ENCODE measurements at regions not wholly inside any gene's neighbourhood (a gene's known extent, or its start where the extent isn't known, plus 50 kb on each side); places are given as distances from the start of the nearest gene placed in this dataset.

DNA sequence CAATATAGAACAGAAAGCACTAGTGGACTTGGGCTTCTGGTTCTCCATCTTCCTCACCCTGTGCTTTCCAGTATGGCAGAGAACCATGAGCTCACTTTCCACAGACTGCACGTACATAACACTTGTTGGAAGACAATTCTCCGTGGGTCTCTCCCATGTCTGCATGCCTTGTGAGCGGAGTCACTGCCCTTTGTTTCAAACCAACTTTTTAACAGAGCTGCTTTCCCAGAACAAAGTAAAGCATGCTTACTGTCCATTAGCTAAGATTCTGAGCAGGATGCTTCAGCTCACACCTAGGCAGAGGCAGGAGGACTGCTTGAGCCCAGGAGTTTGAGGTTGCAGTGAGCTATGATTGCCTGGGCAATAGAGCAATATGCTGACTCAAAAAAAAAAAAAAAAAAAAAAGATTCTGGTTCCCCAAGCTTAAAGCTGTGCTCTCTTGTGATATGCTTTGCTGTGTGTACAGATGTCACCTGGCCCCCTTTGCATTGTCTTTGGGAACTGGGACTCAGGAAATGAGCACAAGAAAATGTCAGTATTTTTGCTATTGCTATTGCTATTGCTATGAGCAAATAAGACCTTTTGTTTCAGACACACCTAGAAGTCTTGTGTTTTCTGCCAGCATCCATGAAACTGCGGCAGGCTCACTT is 54.6 kb upstream of the PTGR2 start:
- TF ChIP-seq, protein P1, sequence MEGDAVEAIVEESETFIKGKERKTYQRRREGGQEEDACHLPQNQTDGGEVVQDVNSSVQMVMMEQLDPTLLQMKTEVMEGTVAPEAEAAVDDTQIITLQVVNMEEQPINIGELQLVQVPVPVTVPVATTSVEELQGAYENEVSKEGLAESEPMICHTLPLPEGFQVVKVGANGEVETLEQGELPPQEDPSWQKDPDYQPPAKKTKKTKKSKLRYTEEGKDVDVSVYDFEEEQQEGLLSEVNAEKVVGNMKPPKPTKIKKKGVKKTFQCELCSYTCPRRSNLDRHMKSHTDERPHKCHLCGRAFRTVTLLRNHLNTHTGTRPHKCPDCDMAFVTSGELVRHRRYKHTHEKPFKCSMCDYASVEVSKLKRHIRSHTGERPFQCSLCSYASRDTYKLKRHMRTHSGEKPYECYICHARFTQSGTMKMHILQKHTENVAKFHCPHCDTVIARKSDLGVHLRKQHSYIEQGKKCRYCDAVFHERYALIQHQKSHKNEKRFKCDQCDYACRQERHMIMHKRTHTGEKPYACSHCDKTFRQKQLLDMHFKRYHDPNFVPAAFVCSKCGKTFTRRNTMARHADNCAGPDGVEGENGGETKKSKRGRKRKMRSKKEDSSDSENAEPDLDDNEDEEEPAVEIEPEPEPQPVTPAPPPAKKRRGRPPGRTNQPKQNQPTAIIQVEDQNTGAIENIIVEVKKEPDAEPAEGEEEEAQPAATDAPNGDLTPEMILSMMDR (IDR thresholded peaks at IDR 0.05) = no peak
- TF ChIP-seq POLR2A (IDR thresholded peaks at IDR 0.05) = no peak

Data from adrenal gland (tissue), 5 donors.